ENCODE measurements at regions not wholly inside any gene's neighbourhood (a gene's known extent, or its start where the extent isn't known, plus 50 kb on each side); places are given as distances from the start of the nearest gene placed in this dataset.
A peak's percentile ranks its signal among the peaks of the same experiment; 100 is the strongest.

DNA sequence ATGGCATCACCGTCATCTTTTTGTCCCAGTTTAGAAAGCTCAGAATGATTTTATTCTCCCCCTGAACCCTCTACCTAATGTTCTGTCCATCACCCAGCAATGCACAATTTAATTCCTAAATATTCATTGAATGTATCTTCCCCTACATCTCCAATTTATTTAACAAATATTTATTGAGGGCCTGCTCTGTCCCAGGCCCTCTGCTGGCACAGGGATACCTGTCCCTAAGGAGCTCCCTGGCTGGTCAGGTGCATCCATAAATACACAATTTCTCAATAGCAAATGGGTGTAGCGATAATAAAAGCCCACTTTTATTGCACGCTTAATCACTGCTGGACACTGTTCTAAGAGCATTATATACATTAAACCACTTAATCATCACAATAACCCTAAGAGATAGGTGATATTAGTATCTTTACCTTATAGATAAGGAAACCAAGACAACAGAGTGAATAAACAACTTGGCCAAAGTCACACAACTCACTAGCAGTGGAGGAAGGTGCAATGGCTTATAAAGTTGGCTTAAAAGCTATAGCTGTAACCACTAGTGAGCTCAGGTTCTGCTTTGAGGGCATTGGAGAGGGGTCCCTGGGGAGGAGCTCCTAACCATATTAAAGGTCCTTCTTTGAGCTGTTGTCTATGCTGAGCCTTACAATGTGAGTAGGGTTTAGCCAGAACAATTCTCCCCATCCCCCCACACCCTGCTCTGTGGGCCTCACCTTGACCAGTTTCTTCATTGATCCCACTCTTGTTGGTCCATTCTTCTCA lies 126.3 kb upstream of the JUN start:
- DNase-seq (ENCODE audit: low spot score): no peak

DNA sequence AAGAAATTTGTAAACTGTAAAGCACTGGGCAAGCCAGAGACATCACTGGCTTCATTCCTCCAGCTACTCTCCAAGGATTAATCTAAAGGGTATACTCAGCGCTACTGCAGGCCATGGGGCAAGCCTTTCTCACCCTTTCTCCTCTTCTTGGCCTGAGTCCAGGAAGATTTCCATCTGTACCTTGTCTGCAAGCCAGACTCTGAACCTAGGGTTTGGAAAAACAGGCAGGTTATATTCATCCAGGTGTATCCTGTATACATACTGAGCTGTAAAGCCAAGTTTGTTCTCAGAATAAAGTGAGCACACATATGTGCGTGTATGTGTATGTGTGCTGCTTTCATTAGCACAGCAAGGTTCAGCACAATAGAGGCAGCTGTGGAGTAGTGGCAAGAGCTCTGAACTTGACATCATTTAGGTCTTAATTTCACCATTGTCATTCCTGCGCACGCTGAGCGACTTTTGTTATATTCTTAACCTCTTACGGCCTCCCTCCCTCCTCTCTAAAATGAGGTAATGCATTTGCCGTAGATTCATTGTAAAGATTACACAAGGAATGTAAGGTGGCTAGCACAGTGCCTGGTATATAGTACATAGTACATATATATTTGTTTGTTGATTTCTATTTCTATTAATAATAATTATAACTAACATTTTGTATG lies 128.1 kb upstream of the JUN start:
- no peak for DNase-seq (ENCODE audit: low spot score)

DNA sequence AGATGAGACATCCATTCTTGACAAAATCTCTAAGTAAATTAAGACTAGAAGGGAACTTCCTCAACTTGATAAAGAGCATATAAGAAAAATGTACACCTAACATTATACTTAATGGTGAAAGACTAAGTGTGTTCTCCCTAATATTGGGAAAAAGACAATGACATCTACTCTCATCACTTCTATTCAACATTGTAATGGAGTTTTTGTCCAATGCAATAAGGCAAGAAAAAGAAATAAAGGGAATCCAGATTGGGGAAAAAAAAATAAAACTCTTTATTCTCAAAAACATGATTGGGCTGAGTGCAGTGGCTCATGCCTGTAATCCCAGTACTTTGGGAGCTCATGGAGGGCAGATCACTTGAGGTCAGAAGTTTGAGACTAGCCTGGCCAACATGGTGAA lies 131.1 kb upstream of the JUN start:
- no peak for DNase-seq (ENCODE audit: low spot score)

DNA sequence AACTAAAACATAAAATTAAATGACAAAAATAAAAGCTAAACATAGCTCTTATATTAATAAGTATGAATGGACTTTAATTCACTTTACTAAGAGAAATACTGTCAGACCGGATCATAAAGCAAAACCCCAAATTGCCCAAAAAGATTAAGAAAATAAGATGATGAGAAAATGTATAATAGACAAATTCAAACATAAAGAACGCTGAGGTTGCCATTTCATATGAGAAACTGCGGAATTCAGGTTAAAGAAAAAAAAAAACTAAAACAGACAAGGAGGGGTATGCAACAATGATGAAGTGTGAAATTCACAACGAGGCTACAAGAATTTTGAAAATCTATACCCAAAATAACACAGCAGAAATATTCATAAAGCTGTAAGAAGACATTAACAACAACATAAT lies 133.6 kb upstream of the JUN start:
- DNase-seq (ENCODE audit: low spot score): no peak

DNA sequence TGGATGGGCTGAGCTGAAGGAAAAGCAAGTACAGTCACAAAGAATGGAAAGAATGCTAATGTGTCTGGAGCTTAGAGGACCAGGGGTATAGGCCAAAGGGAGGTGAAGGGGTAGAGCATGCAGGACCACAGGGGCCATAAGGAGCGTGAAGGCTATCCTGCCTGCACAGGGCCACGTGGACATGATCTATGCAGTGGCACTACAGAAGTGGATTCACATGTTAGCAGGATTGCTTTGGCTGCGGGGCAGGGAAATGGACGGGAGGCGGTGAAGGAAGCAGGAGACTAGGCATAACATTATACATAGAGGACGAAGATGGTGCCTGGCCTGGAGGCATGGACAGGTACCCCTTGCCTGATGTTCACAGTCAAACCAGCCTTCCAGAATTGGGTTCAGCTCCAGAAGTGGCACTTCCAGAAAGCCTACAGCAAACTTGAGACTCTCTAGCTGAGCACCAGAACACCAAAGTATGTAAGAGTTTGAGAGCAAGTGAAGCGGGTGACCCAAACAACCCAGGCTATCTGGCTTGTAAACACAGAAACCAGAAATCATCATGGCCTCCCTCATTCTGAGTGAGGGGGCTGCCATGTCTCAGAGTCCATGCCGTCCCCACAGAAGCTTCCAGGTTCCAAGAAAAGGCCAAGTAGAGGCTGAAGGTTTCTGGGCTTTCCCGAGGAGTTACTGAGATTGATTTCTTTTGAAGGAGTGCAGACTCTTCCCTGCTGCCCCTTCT lies 135.5 kb upstream of the JUN start:
- no peak for DNase-seq (ENCODE audit: low spot score)

DNA sequence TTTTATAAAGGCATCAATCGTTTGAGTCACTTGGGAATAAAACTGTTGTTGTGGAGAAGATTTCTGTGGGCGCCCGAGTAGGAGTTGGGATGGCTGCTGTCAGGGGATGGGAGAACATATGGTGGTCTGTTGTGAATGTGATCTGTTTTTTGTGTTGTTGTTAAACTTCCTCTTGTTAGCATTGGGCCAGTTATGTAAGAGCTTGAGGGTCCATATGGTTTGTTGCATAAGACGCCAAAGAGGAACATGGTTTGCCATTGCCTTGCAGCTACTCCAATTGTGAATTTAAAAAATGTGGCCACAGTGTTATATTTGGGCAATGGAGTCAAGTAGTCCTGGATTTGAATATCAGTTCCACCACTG lies 136.1 kb upstream of the JUN start:
- DNase-seq (ENCODE audit: low spot score): no peak

DNA sequence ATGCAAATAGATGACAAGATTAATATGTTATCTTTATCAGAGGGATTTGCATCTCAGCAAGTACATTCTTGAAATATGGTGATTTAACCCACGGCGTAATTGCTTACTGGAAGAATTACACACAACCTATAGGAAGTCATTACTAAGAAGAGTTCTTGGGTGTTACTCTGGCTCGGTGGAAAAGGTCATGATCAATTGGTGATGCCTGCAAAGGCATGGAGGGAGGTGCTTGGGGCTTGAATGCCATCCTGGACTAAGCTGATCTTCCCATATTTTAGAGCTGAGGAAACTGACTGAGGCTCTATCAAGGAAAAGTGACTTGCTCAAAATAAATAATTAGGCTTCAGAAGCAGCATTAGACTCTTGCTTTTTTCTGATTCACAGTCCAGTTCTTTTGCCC lies 137.5 kb upstream of the JUN start:
- no peak for DNase-seq (ENCODE audit: low spot score)

DNA sequence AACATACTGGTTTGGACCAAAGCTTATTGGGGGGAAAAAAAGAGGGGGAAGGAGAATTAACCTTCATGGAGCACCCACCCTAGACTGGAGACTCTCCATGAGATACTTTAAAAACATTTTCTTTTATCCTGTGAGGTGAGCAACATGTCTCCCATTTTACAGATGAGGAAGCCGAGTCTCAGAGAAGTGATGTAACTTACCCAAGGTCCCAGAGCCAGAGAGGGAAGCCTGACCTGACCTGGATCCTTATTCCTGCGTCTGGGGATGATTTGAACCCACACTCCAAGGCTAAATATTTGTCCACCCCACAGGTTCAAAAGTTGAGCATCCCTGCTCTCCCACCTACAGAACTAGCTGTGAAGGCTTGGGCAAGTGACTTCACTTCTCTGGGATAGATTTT lies 137.9 kb upstream of the JUN start:
- DNase-seq (ENCODE audit: low spot score): no peak

DNA sequence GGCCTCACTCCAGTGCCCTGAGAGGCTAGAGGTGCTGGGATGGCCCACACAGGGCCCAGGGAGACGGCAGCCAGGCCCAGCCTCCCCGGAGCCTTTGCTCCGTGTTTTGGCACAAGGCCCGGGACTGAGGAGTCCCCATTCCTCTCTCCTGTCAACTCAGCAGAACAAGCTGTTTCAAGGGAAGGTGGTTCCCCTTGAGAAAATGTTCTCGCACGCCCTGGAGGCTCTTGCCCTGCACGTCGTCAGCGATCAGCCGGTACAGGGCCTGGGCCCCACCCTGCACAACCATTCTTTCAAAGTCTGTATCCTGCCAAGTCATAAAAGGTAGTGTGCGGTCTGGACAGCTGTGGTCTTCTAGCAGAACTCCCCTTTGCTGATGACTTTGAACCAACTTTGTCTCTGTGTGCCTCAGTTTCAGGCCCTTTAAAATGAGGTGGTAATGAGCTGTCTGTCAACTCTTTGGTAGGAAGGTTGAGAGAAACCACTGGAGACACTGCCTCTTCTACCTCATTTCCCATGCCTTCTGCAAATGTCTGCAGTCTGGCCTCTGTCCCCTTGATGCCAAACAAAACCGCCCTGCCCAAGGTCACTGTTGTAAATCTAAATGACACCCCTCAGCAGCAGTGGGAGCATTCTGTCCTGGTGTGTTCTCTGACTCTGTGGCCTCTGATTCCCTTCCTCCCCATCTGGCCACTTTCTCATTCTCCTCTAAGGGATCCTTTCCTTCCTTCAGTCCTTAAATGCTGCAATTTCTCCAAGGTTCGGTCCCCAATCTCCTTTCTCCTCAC lies 138.6 kb upstream of the JUN start:
- peak; percentile 73 for DNase-seq (ENCODE audit: low spot score)

DNA sequence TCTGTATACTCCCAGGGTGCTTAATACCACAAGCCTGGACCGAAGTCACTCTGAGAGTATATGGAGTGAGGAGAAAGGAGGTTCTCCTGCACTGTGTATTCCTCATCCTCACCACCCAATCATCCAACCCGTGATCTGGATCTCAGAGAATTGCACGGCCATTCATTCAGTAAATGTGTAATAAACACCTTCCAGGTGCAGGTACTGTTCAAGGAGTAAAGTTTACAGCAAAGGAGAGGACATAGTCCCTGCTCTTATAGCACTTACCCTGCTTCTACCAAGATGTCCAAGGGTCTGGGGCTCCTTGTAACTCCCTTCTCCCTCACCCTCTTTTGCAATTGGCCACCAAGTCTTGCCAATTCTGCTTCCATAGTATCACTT lies 139.2 kb upstream of the JUN start:
- DNase-seq (ENCODE audit: low spot score): no peak

DNA sequence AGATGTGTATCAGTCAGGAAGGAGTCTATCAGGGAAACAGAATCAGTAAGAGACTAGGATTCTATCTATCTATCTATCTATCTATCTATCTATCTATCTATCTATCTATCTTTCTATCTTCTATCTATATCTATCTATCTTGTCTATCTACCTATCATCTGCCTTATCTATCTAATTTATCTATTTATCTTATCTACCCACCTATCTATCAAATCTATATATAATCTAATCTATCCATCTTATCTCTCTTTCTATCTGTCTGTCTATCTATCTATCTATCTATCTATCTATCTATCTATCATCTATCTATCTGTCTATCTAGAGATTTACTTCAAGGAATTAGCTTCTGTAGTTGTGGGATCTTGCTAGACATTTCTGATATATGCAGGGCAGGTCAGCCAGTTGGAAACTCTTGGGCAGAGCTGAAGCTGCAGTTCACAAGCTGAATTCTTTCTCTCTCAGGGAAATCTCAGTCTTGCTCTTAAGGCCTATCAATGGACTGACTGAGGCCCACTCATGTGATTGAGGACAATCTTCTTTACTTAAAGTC lies 140.2 kb upstream of the JUN start:
- no peak for DNase-seq (ENCODE audit: low spot score)

DNA sequence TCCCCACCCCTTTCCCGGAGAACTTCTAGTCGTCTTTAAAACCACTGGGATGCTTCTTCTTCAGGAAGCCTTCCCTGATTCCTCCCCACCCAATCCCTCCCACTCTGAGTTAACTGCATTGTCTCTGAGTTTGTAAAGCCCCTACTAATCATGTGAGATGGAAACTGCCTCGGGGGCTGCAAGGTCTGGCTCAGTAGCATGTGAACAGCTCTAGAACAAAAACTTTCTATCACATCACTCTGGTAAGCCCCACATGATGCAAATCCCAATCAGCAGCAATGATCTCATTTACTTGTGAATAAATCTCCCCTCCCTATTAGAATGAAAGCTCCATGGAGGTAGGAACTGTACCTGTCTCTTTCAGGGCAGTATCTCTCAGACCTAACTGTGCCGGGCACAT lies 141.0 kb upstream of the JUN start:
- no peak for DNase-seq (ENCODE audit: low spot score)

DNA sequence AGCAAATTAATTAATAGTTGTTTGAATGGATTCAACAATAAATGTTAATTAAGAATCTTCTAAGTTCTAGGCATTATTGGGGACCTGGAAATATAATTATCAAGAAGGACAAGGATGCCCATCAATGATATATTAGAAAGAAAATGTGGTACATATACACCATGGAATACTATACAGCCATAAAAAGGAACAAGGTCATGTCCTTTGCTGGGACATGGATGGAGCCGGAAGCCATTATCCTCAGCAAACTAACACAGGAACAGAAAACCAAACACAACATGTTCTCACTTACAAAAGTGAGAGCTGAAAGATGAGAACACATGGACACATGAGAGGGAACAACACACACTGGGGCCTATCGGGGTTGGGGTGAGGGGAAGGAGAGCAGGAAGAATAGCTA lies 141.4 kb upstream of the JUN start:
- no peak for DNase-seq (ENCODE audit: low spot score)

DNA sequence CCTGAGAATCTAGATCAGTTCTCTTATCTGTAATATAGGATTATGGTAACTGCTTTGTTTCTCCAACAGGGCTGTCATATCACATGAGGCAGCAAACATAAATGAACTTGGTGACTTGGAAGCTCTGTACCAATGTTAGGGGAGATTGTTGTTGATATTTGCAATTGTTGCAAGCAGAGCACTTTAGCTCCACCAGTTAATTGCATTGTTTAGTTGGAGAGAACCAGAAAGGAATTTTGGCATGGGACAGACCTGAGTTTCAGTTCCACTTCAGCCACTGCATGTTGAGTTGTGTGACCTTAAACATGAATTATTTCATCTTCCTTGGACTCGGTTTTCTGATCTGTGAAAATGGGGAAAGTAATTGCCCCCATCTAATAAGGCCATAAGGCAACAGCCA lies 142.3 kb upstream of the JUN start:
- DNase-seq (ENCODE audit: low spot score): no peak

DNA sequence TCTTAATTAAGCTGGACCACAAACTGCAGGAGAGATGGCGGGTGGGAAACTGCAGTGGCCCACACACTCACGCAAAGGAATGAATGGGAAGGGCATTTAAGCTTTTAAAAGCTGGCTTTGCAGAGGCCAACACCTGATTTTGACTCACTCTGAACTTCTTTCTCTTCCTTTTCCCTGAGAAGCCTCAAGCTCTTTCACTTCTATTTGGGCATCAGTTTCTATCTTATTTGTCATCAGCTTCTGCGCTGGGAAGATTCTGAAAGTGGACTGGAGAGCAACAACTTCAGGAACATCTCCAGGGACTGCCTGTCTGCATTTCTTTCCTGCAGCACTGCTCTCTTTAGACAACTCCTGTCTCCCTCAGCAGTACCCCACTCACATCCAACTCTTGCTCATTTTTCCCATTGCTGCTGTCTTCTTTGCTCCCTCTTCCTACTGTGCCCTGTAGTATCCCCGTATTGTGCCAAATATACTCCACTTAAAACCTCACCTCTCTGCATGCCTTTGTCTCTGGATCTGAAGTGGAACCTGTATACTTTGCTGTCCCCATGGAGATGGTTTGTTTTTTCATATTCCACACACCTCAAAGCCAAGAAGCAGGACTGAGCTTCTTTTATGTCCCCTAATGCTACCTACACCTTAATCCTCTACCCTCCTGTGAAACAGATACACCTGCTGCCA lies 143.3 kb upstream of the JUN start:
- DNase-seq (ENCODE audit: low spot score): no peak

DNA sequence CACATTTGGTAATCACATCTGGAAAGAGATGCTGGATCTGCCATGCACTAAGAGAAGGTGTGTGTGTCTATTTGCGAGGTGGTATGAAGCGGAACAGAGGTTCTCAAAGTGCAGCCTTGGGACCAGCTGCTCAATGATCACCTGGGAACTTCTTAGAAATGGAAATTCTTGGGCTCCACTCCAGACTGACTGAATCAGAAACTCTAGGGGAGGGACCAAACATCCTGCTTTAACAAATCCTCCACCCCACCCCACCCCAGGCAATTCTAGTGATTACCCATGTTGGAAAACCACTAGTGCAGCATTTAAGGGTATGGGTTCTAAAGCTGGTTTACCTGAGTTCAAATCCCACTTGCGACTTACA lies 143.9 kb upstream of the JUN start:
- no peak for DNase-seq (ENCODE audit: low spot score)

DNA sequence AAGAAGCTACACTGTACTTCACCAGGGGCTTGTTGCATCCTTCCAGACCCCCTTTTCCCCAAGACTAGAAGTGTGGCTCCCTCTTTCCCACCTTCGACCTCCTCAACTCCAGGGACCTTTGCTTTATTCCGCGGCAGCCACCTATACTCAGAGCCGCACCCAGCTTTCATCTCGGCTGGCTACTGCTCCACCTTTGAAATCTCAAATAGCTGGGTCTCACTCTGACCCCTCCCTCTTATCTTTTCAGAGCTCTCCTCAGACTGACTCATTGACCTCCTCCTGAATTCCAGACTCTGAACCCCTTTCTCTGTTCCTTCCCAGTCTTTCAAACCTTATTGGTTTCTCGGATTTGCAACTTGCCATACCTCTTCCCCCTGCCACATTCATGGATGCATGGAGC lies 144.7 kb upstream of the JUN start:
- no peak for DNase-seq (ENCODE audit: low spot score)

DNA sequence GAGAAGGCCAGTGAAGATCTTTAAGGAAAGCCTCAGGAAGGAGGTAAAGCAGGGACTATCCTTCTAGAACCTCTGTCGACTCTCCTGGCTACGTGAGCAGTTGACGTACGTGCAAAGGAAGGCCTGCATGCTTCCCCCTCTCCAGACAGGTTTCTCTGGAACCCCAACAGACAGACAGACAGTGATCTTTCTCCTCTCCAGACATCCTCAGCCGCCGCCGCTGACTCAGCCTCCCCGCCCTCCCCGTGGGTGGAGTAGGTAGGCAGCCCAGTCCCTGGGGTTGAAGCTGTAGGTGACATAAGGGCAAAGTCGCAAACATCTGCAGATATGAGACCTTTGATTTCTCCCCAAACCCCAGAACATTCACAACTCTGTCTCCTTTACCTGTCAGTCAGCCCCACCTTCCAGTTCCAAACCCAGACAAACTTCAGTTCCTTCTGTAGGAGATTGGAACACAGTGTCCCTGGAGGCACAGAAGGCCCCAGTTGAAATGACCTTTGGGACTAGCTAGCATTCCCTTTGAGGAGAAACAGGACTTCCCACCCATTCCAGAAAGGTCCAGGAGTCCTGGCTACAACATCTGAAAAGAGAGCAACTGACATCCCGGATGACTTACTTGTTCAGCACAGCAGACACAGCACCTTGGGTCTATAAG lies 146.0 kb upstream of the JUN start:
- no peak for DNase-seq (ENCODE audit: low spot score)

DNA sequence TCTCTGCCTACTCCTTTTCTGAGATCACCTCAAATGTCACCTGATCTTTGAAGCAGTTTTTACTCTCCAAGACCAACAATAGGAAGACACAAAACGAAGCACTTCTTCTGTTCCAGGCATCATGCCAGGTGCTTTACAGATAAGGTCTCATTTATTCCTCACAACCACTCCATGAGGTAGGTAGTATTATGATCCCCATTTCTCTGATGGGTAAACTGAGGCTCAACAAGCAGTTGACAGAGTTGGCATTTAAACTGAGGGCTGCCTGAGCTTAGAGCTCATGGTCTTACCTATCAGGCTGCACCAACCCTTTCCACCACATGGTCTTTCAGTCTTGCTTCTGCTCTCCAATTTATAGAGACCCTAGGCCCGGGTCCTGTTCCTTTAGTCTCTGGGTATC lies 147.2 kb upstream of the JUN start:
- no peak for DNase-seq (ENCODE audit: low spot score)

DNA sequence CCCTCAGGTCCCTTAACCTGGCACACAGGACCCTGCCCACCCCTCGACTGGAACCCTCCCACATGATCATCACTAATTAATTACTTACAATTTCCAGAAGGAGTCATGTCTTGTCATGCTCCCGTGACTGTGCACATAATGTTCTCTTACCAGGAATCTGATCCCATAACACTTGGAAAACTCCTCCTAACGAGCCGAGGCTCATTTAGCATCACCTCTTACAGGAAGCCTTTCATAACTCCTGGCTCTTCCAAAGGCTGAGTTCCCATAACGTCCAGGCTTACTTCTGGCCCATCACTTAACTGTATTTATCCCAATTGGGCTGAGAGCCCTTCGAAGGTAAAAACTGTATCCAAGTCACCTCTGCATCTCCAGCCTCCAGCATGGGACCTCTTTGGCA lies 147.9 kb upstream of the JUN start:
- no peak for DNase-seq (ENCODE audit: low spot score)

All from mucosa of gallbladder (tissue), 1 donor.